Mesenchymal stem cell (in vitro differentiated cells and primary cell): ENCODE measurements at regions not wholly inside any gene's neighbourhood (a gene's known extent, or its start where the extent isn't known, plus 50 kb on each side); places are given as distances from the start of the nearest gene placed in this dataset.

Experiments used
- DNase-seq: peaks from one replicate; pipeline ENCODE4 v3.0.0-alpha.2; 2013
- H2AFZ ChIP-seq: one replicate; pipeline ENCODE4 v1.6.1; 2013; ENCODE audit warnings: low read depth, mild to moderate bottlenecking, control low read depth, inconsistent platforms, low read length, moderate library complexity
- H2AK5ac ChIP-seq: 2 replicates; pipeline ENCODE4 v1.6.1; 2013; ENCODE audit warnings: low read length, moderate library complexity, mild to moderate bottlenecking, inconsistent platforms; ENCODE audit not compliant: severe bottlenecking
- H2BK120ac ChIP-seq: one replicate; pipeline ENCODE4 v1.6.1; 2013; ENCODE audit warnings: low read depth, mild to moderate bottlenecking, inconsistent platforms, low read length, moderate library complexity
- H2BK12ac ChIP-seq, 2 experiments: one replicate each; pipeline ENCODE4 v1.6.1; 2013; ENCODE audit warnings: inconsistent platforms in 2 of 2, low read length in 2 of 2, mild to moderate bottlenecking in 2 of 2, moderate library complexity in 2 of 2, control low read depth in 1 of 2
- H2BK15ac ChIP-seq: one replicate; pipeline ENCODE4 v1.6.1; 2013; ENCODE audit warnings: mild to moderate bottlenecking, low read depth, inconsistent platforms; ENCODE audit not compliant: poor library complexity, severe bottlenecking
- H2BK5ac ChIP-seq: 2 replicates; pipeline ENCODE4 v1.6.1; 2013; ENCODE audit warnings: low read depth, mild to moderate bottlenecking, low read length, control low read depth, inconsistent platforms; ENCODE audit not compliant: poor library complexity, severe bottlenecking
- H3K14ac ChIP-seq, 2 experiments: one replicate each; pipeline ENCODE4 v1.6.1; 2013; ENCODE audit warnings: inconsistent platforms in 2 of 2, low read length in 2 of 2, control low read depth in 1 of 2, mild to moderate bottlenecking in 1 of 2, moderate library complexity in 1 of 2
- H3K18ac ChIP-seq, 2 experiments: one replicate each; pipeline ENCODE4 v1.6.1; 2013; ENCODE audit warnings: inconsistent platforms in 2 of 2, low read length in 2 of 2, control low read depth in 1 of 2, low read depth in 1 of 2, mild to moderate bottlenecking in 1 of 2
- H3K23ac ChIP-seq, 2 experiments: one replicate each; pipeline ENCODE4 v1.6.1; 2013; ENCODE audit warnings: inconsistent platforms in 2 of 2, low read length in 2 of 2, mild to moderate bottlenecking in 2 of 2, moderate library complexity in 2 of 2, control low read depth in 1 of 2
- H3K27ac ChIP-seq: 2 replicates; pipeline ENCODE4 v1.5.1; 2013; ENCODE audit warnings: mild to moderate bottlenecking, moderate library complexity, low read length, control low read depth, inconsistent platforms; ENCODE audit not compliant: poor library complexity, severe bottlenecking
- H3K27me3 ChIP-seq, 2 experiments: 2 replicates each; pipeline versions ENCODE4 v1.6.1 to v1.7.0; 2013; ENCODE audit warnings: low read length in 2 of 2, mild to moderate bottlenecking in 2 of 2, moderate library complexity in 2 of 2, control low read depth in 1 of 2, inconsistent platforms in 1 of 2; ENCODE audit not compliant: control insufficient read depth in 1 of 2, insufficient read depth in 1 of 2
- H3K36me3 ChIP-seq, 2 experiments: 2 replicates each; pipeline versions ENCODE4 v1.6.1 to v1.7.0; 2013; ENCODE audit warnings: low read length in 2 of 2, control low read depth in 1 of 2, inconsistent platforms in 1 of 2, low read depth in 1 of 2, mild to moderate bottlenecking in 1 of 2; ENCODE audit not compliant: insufficient read depth in 2 of 2, control insufficient read depth in 1 of 2
- H3K4ac ChIP-seq, 2 experiments: one replicate each; pipeline ENCODE4 v1.6.1; 2013; ENCODE audit warnings: inconsistent platforms in 2 of 2, low read length in 2 of 2, mild to moderate bottlenecking in 2 of 2, moderate library complexity in 2 of 2, control low read depth in 1 of 2, low read depth in 1 of 2
- H3K4me1 ChIP-seq: 2 replicates; pipeline ENCODE4 v1.6.1; 2013; ENCODE audit warnings: low read depth, low read length, control low read depth; ENCODE audit not compliant: control insufficient read depth, insufficient read depth
- H3K4me2 ChIP-seq: 2 replicates; pipeline ENCODE4 v1.6.1; 2013; ENCODE audit warnings: low read length, mild to moderate bottlenecking, inconsistent platforms; ENCODE audit not compliant: poor library complexity, severe bottlenecking
- H3K4me3 ChIP-seq, 2 experiments: 2 replicates each; pipeline versions ENCODE4 v1.5.1 to v1.7.0; 2013; ENCODE audit warnings: low read length in 2 of 2, mild to moderate bottlenecking in 2 of 2, control low read depth in 1 of 2, low read depth in 1 of 2; ENCODE audit not compliant: insufficient read depth in 1 of 2
- H3K79me1 ChIP-seq: replicated peaks from 2 replicates; pipeline ENCODE4 v1.6.1; 2013; ENCODE audit warnings: mild to moderate bottlenecking, control low read depth, low read length, inconsistent platforms; ENCODE audit not compliant: poor library complexity, severe bottlenecking
- H3K9ac ChIP-seq: 2 replicates; pipeline ENCODE4 v1.7.0; 2013; ENCODE audit warnings: mild to moderate bottlenecking, low read length, moderate library complexity
- H3K9me3 ChIP-seq: 2 replicates; pipeline ENCODE4 v1.7.0; 2013; ENCODE audit warnings: mild to moderate bottlenecking, low read length; ENCODE audit not compliant: control insufficient read depth
- H4K8ac ChIP-seq: one replicate; pipeline ENCODE4 v1.6.1; 2013; ENCODE audit warnings: inconsistent platforms, mild to moderate bottlenecking, low read length, moderate library complexity
- H4K91ac ChIP-seq: one replicate; pipeline ENCODE4 v1.6.1; 2013; ENCODE audit warnings: mild to moderate bottlenecking, low read length, inconsistent platforms
- whole genome bisulfite sequencing: methylation state at CpG from one replicate; pipeline ENCODE4 v1.1.7; 2013; ENCODE audit warnings: mixed read lengths; 5-methylcytosine and 5-hydroxymethylcytosine counted together

DNA sequence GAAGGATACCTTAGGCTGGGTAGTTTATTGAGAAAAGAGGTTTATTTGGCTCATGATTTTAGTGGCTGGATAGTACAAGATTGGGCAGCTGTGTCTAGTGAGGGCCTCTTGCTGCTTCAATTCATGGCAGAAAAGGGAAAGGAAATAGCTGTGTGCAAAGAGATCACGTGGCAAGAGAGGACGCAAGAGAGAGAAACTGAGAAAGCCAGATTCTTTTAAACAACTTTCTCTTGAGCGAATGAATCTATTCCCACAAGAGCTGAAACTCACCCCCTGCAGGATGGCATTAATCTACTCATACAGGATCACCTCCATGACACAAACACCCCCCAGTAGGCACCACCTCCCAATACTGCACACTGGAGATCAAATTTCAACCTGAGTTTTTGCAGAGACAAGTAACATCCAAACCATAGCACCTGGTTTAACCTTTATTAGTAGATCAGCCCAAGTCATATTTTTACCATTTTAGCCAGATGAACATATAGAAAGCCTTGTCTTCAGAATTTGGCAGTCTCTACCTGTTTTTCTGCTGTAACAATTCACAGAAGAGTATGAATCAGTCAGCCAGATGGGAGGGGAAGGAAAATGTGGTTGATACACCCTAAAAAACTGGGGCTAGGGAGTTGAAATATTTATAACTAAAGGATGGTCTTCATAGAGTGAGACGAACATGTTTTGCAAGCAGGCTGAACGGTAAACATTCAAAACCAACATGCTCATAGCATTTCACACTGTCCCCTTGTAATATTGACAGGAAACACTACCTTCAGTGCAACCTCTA, 73.9 kb upstream of the NCKAP5 start:
- 93% methylated on average over 3 of the region's 5 CpGs for WGBS

DNA sequence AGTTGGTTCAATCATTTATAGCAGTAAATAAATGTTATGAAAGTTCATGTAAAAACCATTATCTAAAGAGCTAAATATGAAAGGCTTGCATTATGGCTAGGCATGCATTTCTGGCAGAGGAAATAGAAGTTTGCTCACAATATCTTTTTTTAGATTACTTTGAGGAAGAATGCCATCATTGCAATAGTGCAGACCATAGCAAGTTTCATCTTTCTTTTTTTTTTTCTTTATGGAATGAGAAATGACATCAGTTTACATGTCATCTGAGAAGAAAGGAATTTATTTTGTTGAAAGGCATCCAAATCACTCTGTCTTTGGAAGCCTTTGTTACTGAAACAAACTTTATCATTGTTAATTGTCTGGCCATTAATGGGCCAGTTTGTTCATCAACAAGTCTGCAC, 74.5 kb upstream of the NCKAP5 start:
- H3K27ac ChIP-seq = no peak overlapping the region
- H3K4me1 ChIP-seq = peaks cover 2% of the 10 kb centered on the region
- H3K23ac ChIP-seq = no peak overlapping the region
- H3K14ac ChIP-seq = no peak overlapping the region
- no peak overlapping the region for H3K4me3 ChIP-seq
- H3K79me1 ChIP-seq = no peaks in the 10 kb centered on the region
- no peak overlapping the region for H2BK15ac ChIP-seq
- H2BK5ac ChIP-seq = no peak overlapping the region
- no peak overlapping the region for H3K4ac ChIP-seq
- no peak overlapping the region for H2AFZ ChIP-seq
- H4K8ac ChIP-seq = no peak overlapping the region
- H4K91ac ChIP-seq = no peak overlapping the region
- no peak overlapping the region for H2BK120ac ChIP-seq
- no peak overlapping the region for H3K9ac ChIP-seq
- H2AK5ac ChIP-seq = no peak overlapping the region
- no peaks in the 10 kb centered on the region for H3K27me3 ChIP-seq
- no peaks in the 10 kb centered on the region for H3K9me3 ChIP-seq
- H3K18ac ChIP-seq = no peak overlapping the region
- no peak overlapping the region for H2BK12ac ChIP-seq
- no peak for DNase-seq
- no peaks in the 10 kb centered on the region for H3K36me3 ChIP-seq
- no peak overlapping the region for H3K4me2 ChIP-seq

More for the DNA sequence above, 73.9 kb upstream of the NCKAP5 start:
- DNase-seq = no peak
- Histone ChIP-seq H3K9me3 (no peaks in the 10 kb centered on the region), H3K4me1 (peaks cover 2% of the 10 kb centered on the region), H2AFZ (no peak overlapping the region), H3K4me3 (no peak overlapping the region), H4K8ac (no peak overlapping the region), H2BK5ac (no peak overlapping the region), H3K14ac (no peak overlapping the region), H2AK5ac (no peak overlapping the region), H2BK15ac (no peak overlapping the region), H3K4ac (no peak overlapping the region), H3K79me1 (no peaks in the 10 kb centered on the region), H3K4me2 (no peak overlapping the region), H3K27ac (no peak overlapping the region), H3K27me3 (no peaks in the 10 kb centered on the region), H4K91ac (no peak overlapping the region), H3K36me3 (no peaks in the 10 kb centered on the region), H3K9ac (no peak overlapping the region), H3K18ac (no peak overlapping the region), H3K23ac (no peak overlapping the region), H2BK120ac (no peak overlapping the region), H2BK12ac (no peak overlapping the region)

DNA sequence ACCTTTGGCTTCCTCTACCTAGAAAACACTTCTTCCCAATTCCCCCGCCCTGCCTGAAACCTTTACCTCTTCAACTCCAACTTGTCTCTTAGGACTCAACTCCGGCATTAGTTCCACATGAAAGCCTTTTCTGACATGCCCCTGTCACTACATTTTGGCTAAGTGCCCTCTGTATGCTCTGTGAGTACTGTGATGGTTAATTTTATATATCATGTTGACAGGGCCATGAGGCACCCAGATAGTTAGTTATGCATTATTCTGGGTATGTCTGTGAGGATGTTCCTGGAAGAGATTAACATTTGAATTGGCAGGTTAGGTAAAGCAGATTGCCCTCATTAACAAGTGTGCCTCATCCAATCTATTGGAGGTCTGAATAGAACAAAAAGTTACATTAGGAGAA, 75.6 kb upstream of the NCKAP5 start:
- H3K4me2 ChIP-seq = no peak overlapping the region
- no peak overlapping the region for H3K4ac ChIP-seq
- no peaks in the 10 kb centered on the region for H3K27me3 ChIP-seq
- H2BK120ac ChIP-seq = no peak overlapping the region
- no peaks in the 10 kb centered on the region for H3K79me1 ChIP-seq
- H3K9ac ChIP-seq = no peak overlapping the region
- no peaks in the 10 kb centered on the region for H3K9me3 ChIP-seq
- H2BK15ac ChIP-seq = no peak overlapping the region
- H4K91ac ChIP-seq = no peak overlapping the region
- peaks cover 2% of the 10 kb centered on the region for H3K4me1 ChIP-seq
- no peak overlapping the region for H3K23ac ChIP-seq
- 97% methylated on average over 2 of the region's 2 CpGs for WGBS
- H2BK5ac ChIP-seq = no peak overlapping the region
- H3K4me3 ChIP-seq = no peak overlapping the region
- H4K8ac ChIP-seq = no peak overlapping the region
- DNase-seq = no peak
- no peak overlapping the region for H2BK12ac ChIP-seq
- no peak overlapping the region for H3K27ac ChIP-seq
- H2AFZ ChIP-seq = no peak overlapping the region
- H3K14ac ChIP-seq = no peak overlapping the region
- no peaks in the 10 kb centered on the region for H3K36me3 ChIP-seq
- H2AK5ac ChIP-seq = no peak overlapping the region
- no peak overlapping the region for H3K18ac ChIP-seq

DNA sequence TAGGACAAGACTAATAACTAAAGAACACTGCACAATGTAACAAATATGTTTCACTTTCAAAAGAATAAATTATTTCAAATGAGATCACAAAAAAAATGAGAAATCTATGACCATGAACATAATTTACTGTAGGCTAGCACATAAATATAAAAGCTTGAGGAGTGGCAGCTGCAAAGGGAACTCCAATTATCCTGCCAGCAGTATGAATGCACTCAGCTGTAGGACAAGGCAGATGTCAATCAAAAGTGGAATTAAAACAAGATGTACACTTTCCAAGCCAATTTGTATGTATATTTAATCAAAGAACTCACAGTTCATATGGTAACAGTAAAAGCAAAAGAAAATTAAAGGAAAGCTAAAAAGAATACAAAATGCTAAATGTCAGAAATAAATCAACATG, 76.6 kb upstream of the NCKAP5 start:
- peaks cover 2% of the 10 kb centered on the region for H3K4me1 ChIP-seq
- H3K18ac ChIP-seq = no peak overlapping the region
- H3K27me3 ChIP-seq = no peaks in the 10 kb centered on the region
- no peaks in the 10 kb centered on the region for H3K79me1 ChIP-seq
- H3K27ac ChIP-seq = no peak overlapping the region
- no peak overlapping the region for H2AK5ac ChIP-seq
- H3K4me3 ChIP-seq = no peak overlapping the region
- H2BK12ac ChIP-seq = no peak overlapping the region
- no peak for DNase-seq
- no peak overlapping the region for H2BK5ac ChIP-seq
- H3K36me3 ChIP-seq = no peaks in the 10 kb centered on the region
- H3K9ac ChIP-seq = no peak overlapping the region
- H2AFZ ChIP-seq = no peak overlapping the region
- no peak overlapping the region for H3K23ac ChIP-seq
- H2BK15ac ChIP-seq = no peak overlapping the region
- H3K4me2 ChIP-seq = no peak overlapping the region
- H3K4ac ChIP-seq = no peak overlapping the region
- no peak overlapping the region for H2BK120ac ChIP-seq
- H3K9me3 ChIP-seq = no peaks in the 10 kb centered on the region
- no peak overlapping the region for H3K14ac ChIP-seq
- no peak overlapping the region for H4K8ac ChIP-seq
- H4K91ac ChIP-seq = no peak overlapping the region
